A673 (cell line): ENCODE measurements at regions not wholly inside any gene's neighbourhood (a gene's known extent, or its start where the extent isn't known, plus 50 kb on each side); places are given as distances from the start of the nearest gene placed in this dataset.
A peak's percentile ranks its signal among the peaks of the same experiment; 100 is the strongest.

ENCODE experiments used
- CTCF ChIP-seq: fragments of 300-800, 200-600 bp; sonication (generic); conservative IDR thresholded peaks from 2 replicates; pipeline ENCODE4 v1.5.1; 2017; ENCODE audit warnings: low read depth, mild to moderate bottlenecking, antibody characterized with exemption, low read length, moderate library complexity, mixed read lengths
- EZH2 ChIP-seq: fragments of 200-600 bp; sonication (generic); IDR thresholded peaks from 2 replicates; pipeline ENCODE4 v1.6.1; 2017; ENCODE audit warnings: borderline replicate concordance, low read depth, mild to moderate bottlenecking, mixed read lengths, antibody characterized with exemption, low read length; ENCODE audit not compliant: poor library complexity, severe bottlenecking

- TF ChIP-seq CTCF (peak; percentile 54), EZH2 (no peak)
Measured at GRCh38 chrX:139429913-139430312, 100.6 kb upstream of the F9 start.
